Calu3 (cell line): ENCODE measurements at regions not wholly inside any gene's neighbourhood (a gene's known extent, or its start where the extent isn't known, plus 50 kb on each side); places are given as distances from the start of the nearest gene placed in this dataset.

ENCODE experiments used
- BruUV-seq: library from RNA; stranded (reverse); fragments of 400-500 nt; replicated peaks from 2 replicates; lab custom pipeline; 2021; lab: Mats Ljungman, UMichigan
- CTCF ChIA-PET: fragments of 300-600 bp; sonication (Branson Sonifier 250); formaldehyde crosslinking; loops from one replicate; lab custom pipeline; 2022; ENCODE audit warnings: antibody characterized with exemption; lab: Charles Lee
- DNase-seq: peaks from one replicate; pipeline ENCODE4 v3.0.0; 2022
- H3K27ac Mint-ChIP-seq: one replicate; pipeline ENCODE4 v1.8.0; 2022; ENCODE audit warnings: mixed read lengths; ENCODE audit not compliant: unreplicated experiment
- H3K27me3 Mint-ChIP-seq: one replicate; pipeline ENCODE4 v1.8.0; 2022; ENCODE audit warnings: mixed read lengths; ENCODE audit not compliant: unreplicated experiment
- H3K36me3 Mint-ChIP-seq: one replicate; pipeline ENCODE4 v1.8.0; 2022; ENCODE audit warnings: mild to moderate bottlenecking, moderate library complexity, mixed read lengths; ENCODE audit not compliant: insufficient read depth, unreplicated experiment
- H3K4me1 Mint-ChIP-seq: one replicate; pipeline ENCODE4 v1.8.0; 2022; ENCODE audit warnings: mild to moderate bottlenecking, low read depth, mixed read lengths; ENCODE audit not compliant: unreplicated experiment
- H3K4me3 Mint-ChIP-seq: one replicate; pipeline ENCODE4 v1.8.0; 2022; ENCODE audit warnings: mild to moderate bottlenecking, low read depth, moderate library complexity, mixed read lengths; ENCODE audit not compliant: unreplicated experiment
- H3K9me3 Mint-ChIP-seq: one replicate; pipeline ENCODE4 v1.8.0; 2022; ENCODE audit warnings: low read depth, mixed read lengths; ENCODE audit not compliant: unreplicated experiment
- intact Hi-C: fragments of 100-400 bp; cut with micrococcal nuclease; formaldehyde crosslinking; loops from one replicate; pipeline ENCODE4 v1.10.0; 2022; ENCODE audit not compliant: unreplicated experiment
- TF ChIP-seq, protein P1 (sequence below): fragments of 200-600 bp; IDR thresholded peaks from one replicate; pipeline ENCODE4 v1.8.0; 2022; ENCODE audit warnings: antibody characterized with exemption; ENCODE audit not compliant: unreplicated experiment

DNA sequence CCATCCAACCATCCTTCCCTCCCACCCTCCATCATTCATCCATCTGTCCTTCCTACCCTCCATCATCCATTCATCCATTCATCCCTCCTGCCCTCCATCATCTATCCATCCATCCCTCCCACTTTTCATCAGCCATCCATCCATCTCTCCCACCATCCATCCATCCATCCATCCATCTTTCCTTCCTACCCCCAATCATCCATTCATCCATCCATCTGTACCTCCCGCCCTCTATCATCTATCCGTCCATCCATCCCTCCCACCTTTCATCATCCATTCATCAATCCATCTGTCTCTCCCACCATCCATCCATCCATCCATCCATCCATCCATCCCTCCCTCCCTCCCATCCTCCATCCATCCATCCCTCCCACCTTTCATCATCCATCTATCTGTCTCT is 968.8 kb downstream of the BRD1 start:
- Mint-ChIP-seq H3K4me3 (no peak overlapping the region), H3K27ac (no peak overlapping the region), H3K36me3 (no peaks in the 10 kb centered on the region), H3K9me3 (peaks cover 34% of the 10 kb centered on the region), H3K27me3 (no peaks in the 10 kb centered on the region), H3K4me1 (no peaks in the 10 kb centered on the region)
- TF ChIP-seq, protein P1, sequence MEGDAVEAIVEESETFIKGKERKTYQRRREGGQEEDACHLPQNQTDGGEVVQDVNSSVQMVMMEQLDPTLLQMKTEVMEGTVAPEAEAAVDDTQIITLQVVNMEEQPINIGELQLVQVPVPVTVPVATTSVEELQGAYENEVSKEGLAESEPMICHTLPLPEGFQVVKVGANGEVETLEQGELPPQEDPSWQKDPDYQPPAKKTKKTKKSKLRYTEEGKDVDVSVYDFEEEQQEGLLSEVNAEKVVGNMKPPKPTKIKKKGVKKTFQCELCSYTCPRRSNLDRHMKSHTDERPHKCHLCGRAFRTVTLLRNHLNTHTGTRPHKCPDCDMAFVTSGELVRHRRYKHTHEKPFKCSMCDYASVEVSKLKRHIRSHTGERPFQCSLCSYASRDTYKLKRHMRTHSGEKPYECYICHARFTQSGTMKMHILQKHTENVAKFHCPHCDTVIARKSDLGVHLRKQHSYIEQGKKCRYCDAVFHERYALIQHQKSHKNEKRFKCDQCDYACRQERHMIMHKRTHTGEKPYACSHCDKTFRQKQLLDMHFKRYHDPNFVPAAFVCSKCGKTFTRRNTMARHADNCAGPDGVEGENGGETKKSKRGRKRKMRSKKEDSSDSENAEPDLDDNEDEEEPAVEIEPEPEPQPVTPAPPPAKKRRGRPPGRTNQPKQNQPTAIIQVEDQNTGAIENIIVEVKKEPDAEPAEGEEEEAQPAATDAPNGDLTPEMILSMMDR, result no peak
- no TSS peak for BruUV-seq
- intact Hi-C loops, result no loop called here
- DNase-seq, result no peak
- CTCF ChIA-PET, result no interaction called here

DNA sequence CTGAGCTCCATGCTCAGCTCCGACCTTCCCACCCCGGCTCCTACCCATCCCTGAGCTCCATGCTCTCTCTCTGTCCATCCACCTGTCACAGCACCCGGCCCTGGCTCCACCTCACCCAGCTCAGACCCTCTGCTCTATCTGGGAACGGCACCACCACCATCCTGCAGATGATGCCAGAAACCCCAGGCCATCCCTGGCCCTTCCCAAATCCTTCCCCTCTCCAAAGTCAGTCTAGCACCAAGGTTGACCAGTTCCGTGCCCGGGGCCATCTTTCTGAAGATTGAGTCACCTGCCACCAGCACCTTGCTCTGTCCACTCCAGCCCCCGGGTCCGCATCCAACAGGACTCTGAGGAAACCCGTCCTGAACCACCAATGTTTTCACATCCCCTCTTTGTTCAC is 969.6 kb downstream of the BRD1 start:
- no peak for DNase-seq
- Mint-ChIP-seq H3K36me3 (no peaks in the 10 kb centered on the region), H3K4me1 (no peaks in the 10 kb centered on the region), H3K4me3 (no peak overlapping the region), H3K27ac (no peak overlapping the region), H3K27me3 (no peaks in the 10 kb centered on the region), H3K9me3 (peaks cover 34% of the 10 kb centered on the region)
- TF ChIP-seq, protein P1, result no peak
- CTCF ChIA-PET, result no interaction called here
- intact Hi-C loops, result no loop called here
- no TSS peak for BruUV-seq

DNA sequence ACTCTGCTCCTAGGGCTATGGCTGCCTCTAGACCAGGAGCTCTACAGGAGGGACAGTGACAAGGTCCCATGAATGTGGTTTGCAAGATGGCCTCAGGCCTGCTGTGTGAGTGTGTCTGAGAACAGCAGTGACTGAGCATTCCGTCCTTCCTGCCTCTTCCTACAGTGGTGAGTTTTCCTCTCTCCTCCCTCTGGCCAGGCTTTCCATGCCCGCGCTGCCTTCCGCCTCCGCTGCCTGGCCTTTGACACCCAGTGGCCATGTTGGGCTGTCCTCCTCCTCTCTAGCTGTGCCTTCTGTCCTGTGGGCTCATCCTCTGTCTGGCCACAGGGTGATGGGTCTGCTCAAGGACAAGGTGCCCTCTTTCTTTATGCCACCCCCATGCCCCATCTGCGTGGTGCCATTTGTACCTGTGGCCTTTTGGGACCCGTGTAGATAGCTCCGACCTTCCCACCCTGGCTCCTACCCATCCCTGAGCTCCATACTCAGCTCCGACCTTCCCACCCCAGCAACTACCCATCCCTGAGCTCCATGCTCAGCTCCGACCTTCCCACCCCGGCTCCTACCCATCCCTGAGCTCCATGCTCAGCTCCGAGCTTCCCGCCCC is 970.4 kb downstream of the BRD1 start:
- Mint-ChIP-seq H3K27me3 (no peaks in the 10 kb centered on the region), H3K4me3 (no peak overlapping the region), H3K36me3 (no peaks in the 10 kb centered on the region), H3K27ac (no peak overlapping the region), H3K9me3 (peaks cover 34% of the 10 kb centered on the region), H3K4me1 (no peaks in the 10 kb centered on the region)
- TF ChIP-seq, protein P1, result no peak
- intact Hi-C loops, result no loop called here
- CTCF ChIA-PET, result no interaction called here
- no peak for DNase-seq
- no TSS peak for BruUV-seq

- CTCF ChIA-PET, result no interaction called here
- TF ChIP-seq, protein P1, result no peak
- Mint-ChIP-seq H3K4me1 (no peaks in the 10 kb centered on the region), H3K4me3 (no peak overlapping the region), H3K27me3 (no peaks in the 10 kb centered on the region), H3K9me3 (peaks cover 29% of the 10 kb centered on the region), H3K36me3 (no peaks in the 10 kb centered on the region), H3K27ac (no peak overlapping the region)
- no peak for DNase-seq
- intact Hi-C loops, result no loop called here
- BruUV-seq, result no TSS peak
Observed at GRCh38 chr22:48856308-48856615, 971.4 kb downstream of the BRD1 start.
